HepG2 (cell line): ENCODE measurements at regions not wholly inside any gene's neighbourhood (a gene's known extent, or its start where the extent isn't known, plus 50 kb on each side); places are given as distances from the start of the nearest gene placed in this dataset.

Experiments used
- CSRNP1 ChIP-seq: sonication (generic); formaldehyde crosslinking; IDR thresholded peaks from 2 replicates; pipeline ENCODE4 v1.8.1; 2023; ENCODE audit warnings: mild to moderate bottlenecking, missing genetic modification reagents
- CTCF ChIP-seq: sonication (generic); formaldehyde crosslinking; IDR thresholded peaks from 2 replicates; pipeline ENCODE4 v1.5.0; 2020; ENCODE audit warnings: mild to moderate bottlenecking, missing genetic modification reagents, moderate library complexity
- EHMT2 ChIP-seq: fragments of 200-600 bp; sonication (generic); IDR thresholded peaks from 2 replicates; pipeline ENCODE4 v1.7.0; 2017; ENCODE audit warnings: antibody characterized with exemption, low read depth, low read length, borderline replicate concordance
- MEIS1 ChIP-seq: sonication (generic); formaldehyde crosslinking; IDR thresholded peaks from 2 replicates; pipeline ENCODE4 v1.9.0; 2021; ENCODE audit warnings: mild to moderate bottlenecking, missing genetic modification reagents, moderate library complexity, borderline replicate concordance
- MLX ChIP-seq: IDR thresholded peaks from 2 replicates; pipeline ENCODE4 v1.6.1; 2016
- MYNN ChIP-seq: sonication (generic); formaldehyde crosslinking; IDR thresholded peaks from 2 replicates; pipeline ENCODE4 v1.4.0; 2020; ENCODE audit warnings: mild to moderate bottlenecking, low read depth, missing genetic modification reagents
- NFIC ChIP-seq: IDR thresholded peaks from 2 replicates; pipeline ENCODE4 v1.6.1; 2012; ENCODE audit warnings: mild to moderate bottlenecking, low read length, inconsistent platforms
- NR3C1 ChIP-seq: sonication (generic); formaldehyde crosslinking; IDR thresholded peaks from 2 replicates; pipeline ENCODE4 v1.4.0; 2020; ENCODE audit warnings: missing genetic modification reagents
- POLR2AphosphoS5 ChIP-seq: IDR thresholded peaks from 2 replicates; pipeline ENCODE4 v1.6.1; 2012; ENCODE audit warnings: low read depth, low read length
- RBM22 ChIP-seq: fragments of 200-400 bp; formaldehyde crosslinking; optimal IDR thresholded peaks from 2 replicates; pipeline ENCODE3; 2017; ENCODE audit warnings: mild to moderate bottlenecking, low read length, moderate library complexity
- SMAD3 ChIP-seq: sonication (generic); formaldehyde crosslinking; IDR thresholded peaks from 2 replicates; pipeline ENCODE4 v1.4.0; 2020; ENCODE audit warnings: missing genetic modification reagents
- TAF1 ChIP-seq: sonication (generic); formaldehyde crosslinking; IDR thresholded peaks from 2 replicates; pipeline ENCODE4 v1.4.0; 2020; ENCODE audit warnings: missing genetic modification reagents
- TBX3 ChIP-seq: fragments of 450-650 bp; IDR thresholded peaks from 2 replicates; pipeline ENCODE4 v1.6.1; 2017; ENCODE audit warnings: antibody characterized with exemption, mild to moderate bottlenecking, inconsistent platforms, borderline replicate concordance

- TF ChIP-seq MLX (CRISPR knock-in tag), result no peak
- TF ChIP-seq CSRNP1 (CRISPR knock-in tag), result no peak
- no peak for TF ChIP-seq SMAD3 (CRISPR knock-in tag)
- no peak for TF ChIP-seq EHMT2
- no peak for TF ChIP-seq TBX3
- no peak for TF ChIP-seq MEIS1
- no peak for TF ChIP-seq NR3C1
- no peak for TF ChIP-seq RBM22
- no peak for TF ChIP-seq NFIC
- no peak for TF ChIP-seq TAF1 (CRISPR knock-in tag)
- TF ChIP-seq CTCF (CRISPR knock-in tag), result no peak
- no peak for TF ChIP-seq POLR2AphosphoS5
- no peak for TF ChIP-seq MYNN (CRISPR knock-in tag)
These were observed 168.2 kb downstream of the DLL1 start for GRCh38 chr6:170122651-170123050.
